B cell (primary cell): ENCODE measurements at regions not wholly inside any gene's neighbourhood (a gene's known extent, or its start where the extent isn't known, plus 50 kb on each side); places are given as distances from the start of the nearest gene placed in this dataset.

ENCODE experiments used
- ATAC-seq: fragments of 200-7000 bp; cut with Tn5 transposase; one replicate; pipeline ENCODE4 v1.10.0; 2021; ENCODE audit warnings: low read depth, mild to moderate bottlenecking, moderate number of reproducible peaks, moderate library complexity
- CTCF ChIA-PET: fragments of 350-600 bp; sonication (Branson Sonifier 250); formaldehyde crosslinking; loops from one replicate; lab custom pipeline; 2021; ENCODE audit warnings: antibody characterized with exemption, inconsistent platforms; lab: Charles Lee
- POLR2A ChIA-PET: fragments of 350-600 bp; sonication (Branson Sonifier 250); formaldehyde crosslinking; loops from one replicate; lab custom pipeline; 2021; ENCODE audit warnings: antibody characterized with exemption; lab: Charles Lee
- DNase-seq: peaks from one replicate; pipeline ENCODE4 v3.0.0; 2013
- H2AFZ ChIP-seq: 2 replicates; pipeline ENCODE4 v1.6.1; 2012; ENCODE audit warnings: mild to moderate bottlenecking, low read depth, low read length; ENCODE audit not compliant: insufficient read depth, poor library complexity, severe bottlenecking
- H3K27ac ChIP-seq, 2 donors: 1 replicate in 1 of 2; 2 replicates in 1 of 2; pipeline ENCODE4 v1.5.1; 2012 to 2013; ENCODE audit warnings: low read length in 2 of 2, mild to moderate bottlenecking in 2 of 2, moderate library complexity in 1 of 2
- H3K27me3 ChIP-seq, 4 experiments: fragments of 200-600 bp in 1 of 4; sonication (generic) in 1 of 4; replicated peaks in 1 of 4; 1 replicate in 2 of 4; 2 replicates in 2 of 4; pipeline versions ENCODE4 v1.6.1 to v1.7.0; 2013 to 2016; ENCODE audit warnings: low read length in 3 of 4, mild to moderate bottlenecking in 2 of 4, mixed read lengths in 1 of 4, moderate library complexity in 1 of 4; ENCODE audit not compliant: insufficient read depth in 4 of 4, control insufficient read depth in 3 of 4; ENCODE audit errors: control extremely low read depth in 1 of 4
- H3K36me3 ChIP-seq, 2 experiments: replicated peaks in 1 of 2; 1 replicate in 1 of 2; 2 replicates in 1 of 2; pipeline versions ENCODE4 v1.6.1 to v1.7.1; 2013; ENCODE audit warnings: low read length in 1 of 2; ENCODE audit not compliant: insufficient read depth in 2 of 2, control insufficient read depth in 1 of 2; ENCODE audit errors: control extremely low read depth in 1 of 2, extremely low read depth in 1 of 2
- H3K4me1 ChIP-seq, 2 donors: fragments of 200-600 bp in 1 of 2; sonication (generic) in 1 of 2; 1 replicate in 1 of 2; 2 replicates in 1 of 2; pipeline versions ENCODE4 v1.5.1 to v1.6.1; 2013 to 2017; ENCODE audit warnings: low read length in 2 of 2; ENCODE audit not compliant: control insufficient read depth in 2 of 2, insufficient read depth in 2 of 2
- H3K4me2 ChIP-seq: replicated peaks from 2 replicates; pipeline ENCODE3; 2012; ENCODE audit warnings: mild to moderate bottlenecking, low read depth, low read length; ENCODE audit not compliant: poor library complexity, severe bottlenecking
- H3K4me3 ChIP-seq, 5 experiments: fragments of 200-600 bp in 1 of 5; sonication (generic) in 1 of 5; 1 replicate in 3 of 5; 2 replicates in 2 of 5; pipeline versions ENCODE4 v1.5.1 to v1.7.0; 2011 to 2016; ENCODE audit warnings: low read length in 4 of 5, mild to moderate bottlenecking in 4 of 5, low read depth in 2 of 5, control low read depth in 1 of 5, moderate library complexity in 1 of 5; ENCODE audit not compliant: insufficient read depth in 1 of 5; ENCODE audit errors: control extremely low read depth in 1 of 5, extremely low read depth in 1 of 5
- H3K79me2 ChIP-seq: fragments of 200-600 bp; sonication (generic); one replicate; pipeline ENCODE4 v1.6.0; 2016; ENCODE audit warnings: low read length; ENCODE audit not compliant: control insufficient read depth, insufficient read depth
- H3K9ac ChIP-seq: fragments of 200-600 bp; sonication (generic); 2 replicates; pipeline ENCODE4 v1.6.1; 2017; ENCODE audit warnings: mild to moderate bottlenecking, low read length, moderate library complexity
- H3K9me3 ChIP-seq, 3 donors: one replicate each; pipeline versions ENCODE4 v1.6.1 to v1.7.1; 2013; ENCODE audit warnings: low read length in 2 of 3; ENCODE audit not compliant: control insufficient read depth in 2 of 3, insufficient read depth in 1 of 3; ENCODE audit errors: control extremely low read depth in 1 of 3
- H4K20me1 ChIP-seq: 2 replicates; pipeline ENCODE4 v1.6.0; 2012; ENCODE audit warnings: mild to moderate bottlenecking, low read length; ENCODE audit not compliant: insufficient read depth, control insufficient read depth, poor library complexity, severe bottlenecking
- H3K27ac Mint-ChIP-seq: one replicate; pipeline ENCODE4 v1.8.0; 2021; ENCODE audit warnings: mixed read lengths
- H3K27me3 Mint-ChIP-seq: one replicate; pipeline ENCODE4 v1.8.0; 2021; ENCODE audit warnings: mixed read lengths
- H3K4me1 Mint-ChIP-seq: one replicate; pipeline ENCODE4 v1.8.0; 2021; ENCODE audit warnings: mixed read lengths
- H3K4me3 Mint-ChIP-seq: one replicate; pipeline ENCODE4 v1.8.0; 2021; ENCODE audit warnings: mixed read lengths
- H3K9me3 Mint-ChIP-seq: one replicate; pipeline ENCODE4 v1.8.0; 2022; ENCODE audit warnings: mixed read lengths; ENCODE audit not compliant: insufficient read depth
- EZH2 ChIP-seq: IDR thresholded peaks from 2 replicates; pipeline ENCODE4 v1.6.1; 2012; ENCODE audit warnings: borderline replicate concordance, low read depth, mild to moderate bottlenecking, moderate library complexity, low read length; ENCODE audit not compliant: insufficient read depth, poor library complexity, severe bottlenecking
- WGBS: methylation state at CpG from one replicate; pipeline ENCODE4 v1.1.5; 2013; ENCODE audit warnings: missing lambda C conversion rate; ENCODE audit not compliant: insufficient coverage; 5-methylcytosine and 5-hydroxymethylcytosine counted together
- intact Hi-C: fragments of 100-400 bp; cut with micrococcal nuclease; formaldehyde crosslinking; loops from one replicate; pipeline ENCODE4 v1.10.0; 2022
- TF ChIP-seq, protein P1 (sequence below): fragments of 200-600 bp; IDR thresholded peaks from one replicate; pipeline ENCODE4 v1.8.0; 2022; ENCODE audit warnings: antibody characterized with exemption, mild to moderate bottlenecking

DNA sequence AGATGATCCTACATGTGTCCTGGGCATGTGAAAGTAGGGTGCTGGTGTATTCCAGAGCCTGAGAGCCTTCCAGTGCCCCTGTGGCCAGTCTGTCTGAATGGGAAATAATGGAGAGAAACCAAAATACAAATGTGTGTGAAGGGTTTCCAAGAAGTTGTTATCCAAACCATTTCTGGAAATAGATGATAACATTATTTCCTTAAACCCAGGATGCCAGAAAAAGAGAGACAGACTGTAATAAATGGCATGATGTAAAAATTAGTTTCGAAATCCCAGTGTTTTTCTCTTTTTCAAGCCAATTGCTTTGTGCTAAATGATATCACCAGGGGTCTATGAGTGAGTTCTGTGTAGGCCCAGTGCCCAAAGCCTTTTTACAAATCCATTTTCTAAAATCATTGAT is 175.3 kb downstream of the PHLDA1 start:
- WGBS, result no CpG with 5 or more reads among the region's 1 CpG
- Mint-ChIP-seq H3K27me3 (peaks cover 24% of the 10 kb centered on the region), H3K4me3 (no peak overlapping the region), H3K4me1 (peaks cover 9% of the 10 kb centered on the region), H3K27ac (no peak overlapping the region), H3K9me3 (no peaks in the 10 kb centered on the region)
- H3K9ac ChIP-seq, result no peak overlapping the region
- H2AFZ ChIP-seq, result no peak overlapping the region
- TF ChIP-seq, protein P1, sequence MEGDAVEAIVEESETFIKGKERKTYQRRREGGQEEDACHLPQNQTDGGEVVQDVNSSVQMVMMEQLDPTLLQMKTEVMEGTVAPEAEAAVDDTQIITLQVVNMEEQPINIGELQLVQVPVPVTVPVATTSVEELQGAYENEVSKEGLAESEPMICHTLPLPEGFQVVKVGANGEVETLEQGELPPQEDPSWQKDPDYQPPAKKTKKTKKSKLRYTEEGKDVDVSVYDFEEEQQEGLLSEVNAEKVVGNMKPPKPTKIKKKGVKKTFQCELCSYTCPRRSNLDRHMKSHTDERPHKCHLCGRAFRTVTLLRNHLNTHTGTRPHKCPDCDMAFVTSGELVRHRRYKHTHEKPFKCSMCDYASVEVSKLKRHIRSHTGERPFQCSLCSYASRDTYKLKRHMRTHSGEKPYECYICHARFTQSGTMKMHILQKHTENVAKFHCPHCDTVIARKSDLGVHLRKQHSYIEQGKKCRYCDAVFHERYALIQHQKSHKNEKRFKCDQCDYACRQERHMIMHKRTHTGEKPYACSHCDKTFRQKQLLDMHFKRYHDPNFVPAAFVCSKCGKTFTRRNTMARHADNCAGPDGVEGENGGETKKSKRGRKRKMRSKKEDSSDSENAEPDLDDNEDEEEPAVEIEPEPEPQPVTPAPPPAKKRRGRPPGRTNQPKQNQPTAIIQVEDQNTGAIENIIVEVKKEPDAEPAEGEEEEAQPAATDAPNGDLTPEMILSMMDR, result no peak
- TF ChIP-seq EZH2, result no peak
- ChIA-PET CTCF (no interaction called here), POLR2A (no interaction called here)
- no peak overlapping the region for H3K27ac ChIP-seq
- H4K20me1 ChIP-seq, result no peaks in the 10 kb centered on the region
- peaks cover 0 to 6% of the 10 kb centered on the region in 2 donors for H3K4me1 ChIP-seq
- H3K4me2 ChIP-seq, result no peak overlapping the region
- intact Hi-C loops, result no loop called here
- no peaks in the 10 kb centered on the region for H3K79me2 ChIP-seq
- peaks cover 0 to 2% (median 0%) of the 10 kb centered on the region in 3 donors for H3K9me3 ChIP-seq
- peaks cover 0 to 5% (median 2%) of the 10 kb centered on the region in 4 experiments for H3K27me3 ChIP-seq
- DNase-seq (no peak), ATAC-seq (no peak)
- no peaks in the 10 kb centered on the region for H3K36me3 ChIP-seq
- no peak overlapping the region for H3K4me3 ChIP-seq

DNA sequence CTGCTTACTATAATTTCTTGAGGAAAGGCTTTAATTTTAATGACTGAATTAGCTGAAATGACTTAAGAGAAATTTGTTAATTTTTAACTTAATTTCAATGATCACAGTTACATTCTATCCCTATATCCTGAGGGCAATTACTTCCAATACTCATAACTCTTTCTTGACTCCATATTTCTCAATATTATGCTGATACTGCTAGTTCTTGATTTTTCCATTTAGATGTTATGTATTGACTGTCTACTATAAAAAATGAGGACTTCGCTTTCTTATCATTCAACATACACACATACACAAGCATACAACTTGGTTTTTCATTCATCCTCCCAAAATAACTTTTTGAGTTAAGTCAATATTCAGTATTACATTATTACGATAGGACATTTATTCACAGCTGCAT is 176.2 kb downstream of the PHLDA1 start:
- no peak for DNase-seq
- POLR2A ChIA-PET, result no interaction called here
- no peak overlapping the region for H3K9ac ChIP-seq
- Mint-ChIP-seq H3K4me1 (peaks cover 9% of the 10 kb centered on the region), H3K27me3 (peaks cover 33% of the 10 kb centered on the region), H3K4me3 (no peak overlapping the region), H3K9me3 (no peaks in the 10 kb centered on the region), H3K27ac (no peak overlapping the region)
- no peak overlapping the region for H3K4me3 ChIP-seq
- no peaks in the 10 kb centered on the region for H4K20me1 ChIP-seq
- no peak for ATAC-seq
- no peaks in the 10 kb centered on the region for H3K79me2 ChIP-seq
- TF ChIP-seq, protein P1, result no peak
- no peak for TF ChIP-seq EZH2
- intact Hi-C loops, result no loop called here
- WGBS, result no CpG with 5 or more reads among the region's 2 CpGs
- peaks cover 0 to 5% (median 2%) of the 10 kb centered on the region in 4 experiments for H3K27me3 ChIP-seq
- H3K4me1 ChIP-seq, result peaks cover 0 to 6% of the 10 kb centered on the region in 2 donors
- no peak overlapping the region for H3K4me2 ChIP-seq
- CTCF ChIA-PET, result no interaction called here
- peaks cover 0 to 2% (median 0%) of the 10 kb centered on the region in 3 donors for H3K9me3 ChIP-seq
- no peak overlapping the region for H2AFZ ChIP-seq
- no peak overlapping the region for H3K27ac ChIP-seq
- no peaks in the 10 kb centered on the region for H3K36me3 ChIP-seq
